ENCODE measurements at regions not wholly inside any gene's neighbourhood (a gene's known extent, or its start where the extent isn't known, plus 50 kb on each side); places are given as distances from the start of the nearest gene placed in this dataset.

- H3K9me2 ChIP-seq (ENCODE audit: insufficient read depth, low read length), result no peaks in the 10 kb centered on the region
- H3K4me2 ChIP-seq (ENCODE audit: low read length), result no peak overlapping the region
- no peak overlapping the region for H2AFZ ChIP-seq (ENCODE audit: low read depth, low read length)
- H3K4me3 ChIP-seq (ENCODE audit: low read length), result no peak overlapping the region
- H3K79me2 ChIP-seq (replicated peaks; ENCODE audit: insufficient read depth, low read length), result no peaks in the 10 kb centered on the region
- no peaks in the 10 kb centered on the region for H3F3A ChIP-seq (ENCODE audit: insufficient read depth, low read length, poor library complexity, severe bottlenecking)
- no peaks in the 10 kb centered on the region for H3K27me3 ChIP-seq (ENCODE audit: insufficient read depth, low read depth, low read length)
- no peak overlapping the region for H3K27ac ChIP-seq (ENCODE audit: low read length)
- no peaks in the 10 kb centered on the region for H3K9me3 ChIP-seq (ENCODE audit: low read length)
- TF ChIP-seq POLR2AphosphoS5 (IDR thresholded peaks at IDR 0.05) (no peak), CTCF (IDR thresholded peaks at IDR 0.05; ENCODE audit: poor library complexity, severe bottlenecking) (no peak), EZH2 (IDR thresholded peaks at IDR 0.05; ENCODE audit: borderline replicate concordance, insufficient read depth, low read length, poor library complexity, severe bottlenecking) (no peak), REST (IDR thresholded peaks at IDR 0.05; ENCODE audit: borderline replicate concordance) (no peak), MXI1 (conservative IDR thresholded peaks at IDR 0.05; ENCODE audit: poor library complexity, severe bottlenecking) (no peak), SMC3 (conservative IDR thresholded peaks at IDR 0.05; ENCODE audit: poor library complexity) (no peak)
- no peak overlapping the region for H3K9ac ChIP-seq (ENCODE audit: low read length)
- no peaks in the 10 kb centered on the region for H4K20me1 ChIP-seq (ENCODE audit: insufficient read depth)
- no peaks in the 10 kb centered on the region for H3K36me3 ChIP-seq (ENCODE audit: insufficient read depth, low read length)
Observed at GRCh38 chr2:137842952-137843351, 121.3 kb upstream of the HNMT start.

- H3K9me2 ChIP-seq (ENCODE audit: insufficient read depth, low read length), result no peaks in the 10 kb centered on the region
- H3F3A ChIP-seq (ENCODE audit: insufficient read depth, low read length, poor library complexity, severe bottlenecking), result no peaks in the 10 kb centered on the region
- no peaks in the 10 kb centered on the region for H3K27me3 ChIP-seq (ENCODE audit: insufficient read depth, low read depth, low read length)
- no peak overlapping the region for H2AFZ ChIP-seq (ENCODE audit: low read depth, low read length)
- TF ChIP-seq SMC3 (conservative IDR thresholded peaks at IDR 0.05; ENCODE audit: poor library complexity) (no peak), EP300 (conservative IDR thresholded peaks at IDR 0.05; ENCODE audit: poor library complexity, severe bottlenecking) (no peak), CTCF (IDR thresholded peaks at IDR 0.05; ENCODE audit: poor library complexity, severe bottlenecking) (no peak), MXI1 (conservative IDR thresholded peaks at IDR 0.05; ENCODE audit: poor library complexity, severe bottlenecking) (no peak), TAF1 (IDR thresholded peaks at IDR 0.05; ENCODE audit: low read depth) (no peak)
- no peak overlapping the region for H3K27ac ChIP-seq (ENCODE audit: low read length)
- H4K20me1 ChIP-seq (ENCODE audit: insufficient read depth), result no peaks in the 10 kb centered on the region
- H3K79me2 ChIP-seq (replicated peaks; ENCODE audit: insufficient read depth, low read length), result no peaks in the 10 kb centered on the region
- H3K4me3 ChIP-seq (ENCODE audit: low read length), result no peak overlapping the region
- H3K9me3 ChIP-seq (ENCODE audit: low read length), result no peaks in the 10 kb centered on the region
- no peaks in the 10 kb centered on the region for H3K36me3 ChIP-seq (ENCODE audit: insufficient read depth, low read length)
- no peak overlapping the region for H3K4me2 ChIP-seq (ENCODE audit: low read length)
- no peak overlapping the region for H3K9ac ChIP-seq (ENCODE audit: low read length)
Observed at GRCh38 chr2:137845422-137845821, 118.9 kb upstream of the HNMT start.
